Stomach (tissue), 8 donors: ENCODE measurements at regions not wholly inside any gene's neighbourhood (a gene's known extent, or its start where the extent isn't known, plus 50 kb on each side); places are given as distances from the start of the nearest gene placed in this dataset.
"Not testable (repeated sequence)": the region's sequence is repeated elsewhere in the genome, so short reads cannot be mapped to it uniquely, and the experiment has no call there.

ENCODE experiments used
- DNase-seq, 2 donors: peaks; one replicate each; pipeline versions ENCODE4 v3.0.0 to v3.0.0-alpha.2; 2013 to 2019
- H3K27ac ChIP-seq, 5 donors: fragments of 200-600 bp in 4 of 5; sonication (generic) in 4 of 5; one replicate each; pipeline ENCODE4 v1.5.1; 2013 to 2019; ENCODE audit warnings: mild to moderate bottlenecking in 1 of 5, moderate library complexity in 1 of 5
- H3K27me3 ChIP-seq, 3 donors: fragments of 200-600 bp; sonication (generic); one replicate each; pipeline ENCODE4 v1.5.1; 2017 to 2019; ENCODE audit warnings: mixed run types in 1 of 3
- H3K36me3 ChIP-seq, 4 donors: fragments of 200-600 bp; sonication (generic); 1 replicate in 3 of 4; 2 replicates in 1 of 4; pipeline ENCODE4 v1.5.1; 2016 to 2019
- H3K4me1 ChIP-seq, 4 donors: fragments of 200-600 bp; sonication (generic); one replicate each; pipeline ENCODE4 v1.5.1; 2016 to 2019
- H3K4me3 ChIP-seq, 4 donors: fragments of 200-600 bp; sonication (generic) in 3 of 4; one replicate each; pipeline ENCODE4 v1.5.1; 2016 to 2019; ENCODE audit warnings: mild to moderate bottlenecking in 1 of 4
- H3K9me3 ChIP-seq, 4 donors: fragments of 200-600 bp; sonication (generic); one replicate each; pipeline ENCODE4 v1.5.1; 2016 to 2019
- EP300 ChIP-seq: sonication (generic); formaldehyde crosslinking; IDR thresholded peaks from one replicate; pipeline ENCODE4 v1.6.1; 2017; ENCODE audit warnings: antibody characterized with exemption
- POLR2A ChIP-seq, 4 donors: fragments of 450-650 bp; IDR thresholded peaks; one replicate each; pipeline ENCODE4 v1.6.1; 2016; ENCODE audit warnings: antibody characterized with exemption in 4 of 4, control low read depth in 2 of 4, mild to moderate bottlenecking in 1 of 4, moderate library complexity in 1 of 4
- POLR2AphosphoS5 ChIP-seq, 3 donors: sonication (generic); formaldehyde crosslinking; IDR thresholded peaks; one replicate each; pipeline ENCODE4 v1.6.1; 2016; ENCODE audit warnings: antibody characterized with exemption in 3 of 3
- WGBS, 5 donors: extraction: QIAGEN DNeasy Blood & Tissue Kit in 3 of 5; methylation state at CpG; one replicate each; pipeline versions ENCODE4 v1.1.5 to v1.1.7; 2013 to 2018; 5-methylcytosine and 5-hydroxymethylcytosine counted together
- intact Hi-C: fragments of 100-400 bp; cut with DNase I; formaldehyde crosslinking; loops from one replicate; pipeline ENCODE4 v1.15.1; 2023; ENCODE audit warnings: low total_unique reads
- TF ChIP-seq, protein P1 (sequence below), 7 experiments: fragments of 450-650 bp in 4 of 7; fragments of 200-600 bp in 3 of 7; sonication (generic) in 3 of 7; IDR thresholded peaks; one replicate each; pipeline ENCODE4 v1.5.1; 2016 to 2019; ENCODE audit warnings: antibody characterized with exemption in 7 of 7, control low read depth in 2 of 7, mild to moderate bottlenecking in 1 of 7
- donor health status: healthy with polysubstance abuse.
- donor health status: Bipolar disorder and iron deficiency.
- donor health status: healthy.

DNA sequence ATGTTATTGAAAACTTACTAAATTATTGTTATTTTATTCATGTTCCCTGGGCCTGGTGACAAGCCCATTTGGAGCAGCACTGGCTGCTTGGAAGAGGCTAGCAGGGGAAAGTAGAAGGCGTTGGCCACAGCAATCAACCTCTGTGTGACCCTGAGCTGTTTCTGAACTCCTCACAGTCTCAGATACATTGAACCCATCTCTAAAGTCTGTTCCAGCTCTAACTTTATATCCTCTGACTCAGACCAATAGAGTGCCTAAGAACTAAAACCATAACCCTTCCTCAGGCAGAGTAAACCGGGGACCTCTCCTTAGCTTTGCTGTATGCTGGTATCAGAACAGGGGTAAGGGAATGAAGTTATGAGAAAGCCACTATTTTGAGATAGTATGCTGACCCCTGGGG lies 96.4 kb upstream of the NOL4 start:
- WGBS, 5 donors = 78 to 84% (median 79%) methylated on average over 2 of the region's 2 CpGs
- no peak overlapping the region for H3K27ac ChIP-seq

GRCh38 chr18:34322365-34323289 lies 97.9 kb upstream of the NOL4 start:
- Histone ChIP-seq H3K4me3 (no peak overlapping the region), H3K36me3 (no peaks in the 10 kb centered on the region), H3K27me3 (no peaks in the 10 kb centered on the region), H3K9me3 (peaks cover 0 to 5% (median 0%) of the 10 kb centered on the region in 4 donors), H3K4me1 (no peaks in the 10 kb centered on the region), H3K27ac (no peak overlapping the region)
- 17 to 23% (median 18%) methylated on average over 16 of the region's 16 CpGs for WGBS, 5 donors
- intact Hi-C loops = no loop called here
- DNase-seq = peak; percentile 59 to 86
- TF ChIP-seq POLR2A (IDR thresholded peaks at IDR 0.05) (no peak), POLR2AphosphoS5 (IDR thresholded peaks at IDR 0.05) (no peak), EP300 (no peak)
- TF ChIP-seq, protein P1, sequence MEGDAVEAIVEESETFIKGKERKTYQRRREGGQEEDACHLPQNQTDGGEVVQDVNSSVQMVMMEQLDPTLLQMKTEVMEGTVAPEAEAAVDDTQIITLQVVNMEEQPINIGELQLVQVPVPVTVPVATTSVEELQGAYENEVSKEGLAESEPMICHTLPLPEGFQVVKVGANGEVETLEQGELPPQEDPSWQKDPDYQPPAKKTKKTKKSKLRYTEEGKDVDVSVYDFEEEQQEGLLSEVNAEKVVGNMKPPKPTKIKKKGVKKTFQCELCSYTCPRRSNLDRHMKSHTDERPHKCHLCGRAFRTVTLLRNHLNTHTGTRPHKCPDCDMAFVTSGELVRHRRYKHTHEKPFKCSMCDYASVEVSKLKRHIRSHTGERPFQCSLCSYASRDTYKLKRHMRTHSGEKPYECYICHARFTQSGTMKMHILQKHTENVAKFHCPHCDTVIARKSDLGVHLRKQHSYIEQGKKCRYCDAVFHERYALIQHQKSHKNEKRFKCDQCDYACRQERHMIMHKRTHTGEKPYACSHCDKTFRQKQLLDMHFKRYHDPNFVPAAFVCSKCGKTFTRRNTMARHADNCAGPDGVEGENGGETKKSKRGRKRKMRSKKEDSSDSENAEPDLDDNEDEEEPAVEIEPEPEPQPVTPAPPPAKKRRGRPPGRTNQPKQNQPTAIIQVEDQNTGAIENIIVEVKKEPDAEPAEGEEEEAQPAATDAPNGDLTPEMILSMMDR (IDR thresholded peaks at IDR 0.05) = peak in 5 of 7 experiments; percentile 28 to 56 (median 43)

More for the DNA sequence above, 96.4 kb upstream of the NOL4 start:
- Histone ChIP-seq H3K4me1 (no peaks in the 10 kb centered on the region), H3K9me3 (peaks cover 0 to 1% (median 0%) of the 10 kb centered on the region in 4 donors), H3K27me3 (no peaks in the 10 kb centered on the region), H3K4me3 (no peak overlapping the region), H3K36me3 (no peaks in the 10 kb centered on the region)
- DNase-seq = no peak
- intact Hi-C loops = no loop called here
- TF ChIP-seq EP300 (no peak), POLR2AphosphoS5 (IDR thresholded peaks at IDR 0.05) (no peak), POLR2A (IDR thresholded peaks at IDR 0.05) (no peak)
- TF ChIP-seq, protein P1 (IDR thresholded peaks at IDR 0.05) = no peak

DNA sequence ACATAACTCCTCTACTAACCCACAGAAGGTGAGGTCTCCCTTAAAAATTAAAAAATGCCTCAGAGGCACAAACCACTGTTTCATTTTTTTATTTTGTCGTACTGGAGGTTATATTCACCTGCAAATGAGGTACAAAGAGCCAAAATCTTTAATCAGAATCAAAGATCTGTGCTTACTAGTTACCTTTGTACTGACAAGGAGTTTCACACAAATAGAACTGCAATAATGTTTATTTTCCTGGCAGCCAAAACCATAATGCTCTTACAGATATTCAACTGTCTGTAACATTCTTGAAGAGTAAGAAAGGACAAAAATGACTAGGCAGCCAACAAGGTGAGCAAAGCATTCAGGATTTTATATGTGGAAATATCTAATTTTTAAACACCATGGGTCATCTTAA lies 105.1 kb upstream of the NOL4 start:
- no peaks in the 10 kb centered on the region for H3K4me1 ChIP-seq
- no peaks in the 10 kb centered on the region for H3K27me3 ChIP-seq
- H3K27ac ChIP-seq = no peak overlapping the region
- no peak for DNase-seq
- TF ChIP-seq POLR2A (IDR thresholded peaks at IDR 0.05) (no peak), EP300 (no peak), POLR2AphosphoS5 (IDR thresholded peaks at IDR 0.05) (no peak)
- TF ChIP-seq, protein P1 (IDR thresholded peaks at IDR 0.05) = no peak
- intact Hi-C loops = no loop called here
- WGBS, 5 donors = 22 to 59% (median 33%) methylated on average over 1 of the region's 1 CpG
- H3K9me3 ChIP-seq = peaks cover 0 to 5% (median 0%) of the 10 kb centered on the region in 4 donors
- no peak overlapping the region for H3K4me3 ChIP-seq
- no peaks in the 10 kb centered on the region for H3K36me3 ChIP-seq

DNA sequence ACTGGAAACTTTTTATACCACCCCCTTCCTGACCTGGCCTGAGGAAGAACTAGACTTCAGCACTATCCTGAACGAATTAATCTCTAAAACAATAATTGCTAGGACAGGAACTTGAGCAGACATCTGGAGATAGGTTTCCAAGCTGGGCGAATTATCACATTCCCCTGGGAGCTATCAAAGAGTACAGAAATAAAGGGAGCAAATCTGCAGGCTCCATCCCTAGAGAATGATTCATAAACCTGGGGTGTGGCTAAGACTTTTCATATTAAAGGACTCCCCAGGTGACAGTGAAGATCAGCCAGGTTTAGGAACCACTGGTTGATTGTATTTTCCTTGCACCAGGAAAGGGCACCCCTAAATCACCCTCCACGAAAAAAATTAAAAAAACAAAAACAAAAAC lies 105.6 kb upstream of the NOL4 start:
- Histone ChIP-seq H3K4me1 (no peaks in the 10 kb centered on the region), H3K36me3 (no peaks in the 10 kb centered on the region), H3K27ac (no peak overlapping the region), H3K27me3 (no peaks in the 10 kb centered on the region), H3K9me3 (peaks cover 0 to 5% (median 0%) of the 10 kb centered on the region in 4 donors), H3K4me3 (no peak overlapping the region)
- no peak for DNase-seq
- intact Hi-C loops = no loop called here
- TF ChIP-seq, protein P1 (IDR thresholded peaks at IDR 0.05) = no peak
- TF ChIP-seq EP300 (no peak), POLR2AphosphoS5 (IDR thresholded peaks at IDR 0.05) (no peak), POLR2A (IDR thresholded peaks at IDR 0.05) (no peak)
- WGBS, 5 donors = 46 to 60% (median 52%) methylated on average over 3 of the region's 3 CpGs

DNA sequence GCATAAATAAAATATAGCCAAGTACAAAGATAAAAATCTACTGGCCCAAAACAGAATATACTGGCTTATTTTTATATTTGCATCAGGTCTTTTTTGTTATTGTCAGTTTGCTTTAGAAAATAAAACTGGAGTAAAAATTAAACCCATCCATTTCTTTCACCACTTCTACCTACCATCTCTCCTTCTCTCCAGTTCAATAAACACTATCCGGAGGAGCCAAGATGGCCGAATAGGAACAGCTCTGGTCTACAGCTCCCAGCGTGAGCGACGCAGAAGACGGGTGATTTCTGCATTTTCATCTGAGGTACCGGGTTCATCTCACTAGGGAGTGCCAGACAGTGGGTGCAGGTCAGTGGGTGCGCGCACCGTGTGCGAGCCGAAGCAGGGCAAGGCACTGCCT lies 106.2 kb upstream of the NOL4 start:
- WGBS, 5 donors = 82 to 97% (median 94%) methylated on average over 6 to 12 of the region's 12 CpGs
- H3K36me3 ChIP-seq, H3K27me3 ChIP-seq, H3K9me3 ChIP-seq, intact Hi-C loops, H3K4me1 ChIP-seq, H3K27ac ChIP-seq, DNase-seq: not testable (repeated sequence)
- peak overlapping the region in 1 of 4 donors; percentile 21 for H3K4me3 ChIP-seq

DNA sequence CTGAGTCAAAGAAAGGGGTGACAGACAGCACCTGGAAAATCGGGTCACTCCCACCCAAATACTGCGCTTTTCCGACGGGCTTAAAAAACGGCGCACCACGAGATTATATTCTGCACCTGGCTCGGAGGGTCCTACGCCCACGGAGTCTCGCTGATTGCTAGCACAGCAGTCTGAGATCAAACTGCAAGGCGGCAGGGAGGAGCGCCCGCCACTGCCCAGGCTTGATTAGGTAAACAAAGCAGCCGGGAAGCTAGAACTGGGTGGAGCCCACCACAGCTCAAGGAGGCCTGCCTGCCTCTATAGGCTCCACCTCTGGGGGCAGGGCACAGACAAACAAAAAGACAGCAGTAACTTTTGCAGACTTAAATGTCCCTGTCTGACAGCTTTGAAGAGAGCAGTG lies 106.6 kb upstream of the NOL4 start:
- H3K4me1 ChIP-seq, H3K27ac ChIP-seq, H3K36me3 ChIP-seq, intact Hi-C loops, H3K9me3 ChIP-seq, H3K27me3 ChIP-seq: not testable (repeated sequence)
- whole genome bisulfite sequencing, 5 donors = 20 to 52% (median 41%) methylated on average over 9 to 15 of the region's 15 CpGs
- DNase-seq = peak in 1 of 2 donors; percentile 26
- peak overlapping the region in 1 of 4 donors; percentile 21 for H3K4me3 ChIP-seq
